GM12891 (cell line): ENCODE measurements at regions not wholly inside any gene's neighbourhood (a gene's known extent, or its start where the extent isn't known, plus 50 kb on each side); places are given as distances from the start of the nearest gene placed in this dataset.

Experiments
- PAX5 ChIP-seq: IDR thresholded peaks from 2 replicates; pipeline ENCODE4 v1.6.1; 2011; ENCODE audit warnings: low read length, moderate library complexity, mild to moderate bottlenecking; ENCODE audit not compliant: insufficient read depth, severe bottlenecking
- POLR2A ChIP-seq: IDR thresholded peaks from 2 replicates; pipeline ENCODE4 v1.6.1; 2011; ENCODE audit warnings: low read depth, low read length, control low read depth
- POLR2AphosphoS5 ChIP-seq: IDR thresholded peaks from 2 replicates; pipeline ENCODE4 v1.6.1; 2011; ENCODE audit warnings: low read depth, low read length, control low read depth
- POU2F2 ChIP-seq: IDR thresholded peaks from 2 replicates; pipeline ENCODE4 v1.6.1; 2011; ENCODE audit warnings: low read depth, mild to moderate bottlenecking, control low read depth, low read length, moderate library complexity
- TAF1 ChIP-seq: IDR thresholded peaks from 2 replicates; pipeline ENCODE4 v1.6.1; 2011; ENCODE audit warnings: low read depth, low read length, control low read depth

- TF ChIP-seq POLR2A: no peak
- TF ChIP-seq TAF1: no peak
- no peak for TF ChIP-seq POLR2AphosphoS5
- no peak for TF ChIP-seq PAX5
- no peak for TF ChIP-seq POU2F2
These were observed 97.9 kb upstream of the DAP start for GRCh38 chr5:10858945-10859344.
